ENCODE measurements at regions not wholly inside any gene's neighbourhood (a gene's known extent, or its start where the extent isn't known, plus 50 kb on each side); places are given as distances from the start of the nearest gene placed in this dataset.

DNA sequence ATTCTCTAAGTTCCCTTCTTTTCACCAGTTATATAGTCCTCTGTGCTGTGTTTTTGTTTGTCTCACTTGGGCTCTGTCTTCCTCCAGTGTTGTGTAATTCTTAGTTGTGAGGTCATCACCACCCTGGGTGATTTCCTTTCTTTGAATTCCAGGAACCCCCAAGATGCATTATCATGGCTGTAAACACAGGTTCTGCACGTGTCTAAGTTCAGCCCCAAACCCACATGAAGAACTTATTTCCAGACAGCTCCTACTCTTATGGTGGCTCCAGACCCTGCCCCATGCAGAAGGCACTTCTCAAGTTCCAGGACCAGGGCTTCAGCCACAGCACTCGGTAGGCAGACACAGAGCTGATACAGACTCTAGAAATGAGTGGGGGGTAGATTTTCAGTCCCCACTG is 560.5 kb downstream of the BCL11B start:
- H3K9ac ChIP-seq (ENCODE audit: insufficient read depth in 1 of 2, low read length in 2 of 2) = no peak overlapping the region
- ATAC-seq (ENCODE audit: insufficient read depth, low FRiP score) (no peak), DNase-seq (no peak)
- H3K27ac ChIP-seq (ENCODE audit: low read depth in 1 of 2, low read length in 1 of 2) = no peak overlapping the region
- no peak overlapping the region for H3K4me3 ChIP-seq
- no peaks in the 10 kb centered on the region for H3K4me1 ChIP-seq (ENCODE audit: control insufficient read depth in 5 of 5, insufficient read depth in 5 of 5, low read length in 5 of 5)
- H3K9me3 ChIP-seq (ENCODE audit: control insufficient read depth in 4 of 4, insufficient read depth in 3 of 4, low read length in 3 of 4) = peaks cover 0 to 2% (median 0%) of the 10 kb centered on the region in 4 donors
- 34 to 40% methylated on average over 2 of the region's 2 CpGs for WGBS, 2 donors
- TF ChIP-seq, protein P1, sequence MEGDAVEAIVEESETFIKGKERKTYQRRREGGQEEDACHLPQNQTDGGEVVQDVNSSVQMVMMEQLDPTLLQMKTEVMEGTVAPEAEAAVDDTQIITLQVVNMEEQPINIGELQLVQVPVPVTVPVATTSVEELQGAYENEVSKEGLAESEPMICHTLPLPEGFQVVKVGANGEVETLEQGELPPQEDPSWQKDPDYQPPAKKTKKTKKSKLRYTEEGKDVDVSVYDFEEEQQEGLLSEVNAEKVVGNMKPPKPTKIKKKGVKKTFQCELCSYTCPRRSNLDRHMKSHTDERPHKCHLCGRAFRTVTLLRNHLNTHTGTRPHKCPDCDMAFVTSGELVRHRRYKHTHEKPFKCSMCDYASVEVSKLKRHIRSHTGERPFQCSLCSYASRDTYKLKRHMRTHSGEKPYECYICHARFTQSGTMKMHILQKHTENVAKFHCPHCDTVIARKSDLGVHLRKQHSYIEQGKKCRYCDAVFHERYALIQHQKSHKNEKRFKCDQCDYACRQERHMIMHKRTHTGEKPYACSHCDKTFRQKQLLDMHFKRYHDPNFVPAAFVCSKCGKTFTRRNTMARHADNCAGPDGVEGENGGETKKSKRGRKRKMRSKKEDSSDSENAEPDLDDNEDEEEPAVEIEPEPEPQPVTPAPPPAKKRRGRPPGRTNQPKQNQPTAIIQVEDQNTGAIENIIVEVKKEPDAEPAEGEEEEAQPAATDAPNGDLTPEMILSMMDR (IDR thresholded peaks at IDR 0.05; ENCODE audit: control extremely low read depth, extremely low read depth) = no peak
- H3K27me3 ChIP-seq (ENCODE audit: control insufficient read depth in 3 of 3, insufficient read depth in 3 of 3, low read length in 2 of 3) = peaks cover 0 to 5% (median 2%) of the 10 kb centered on the region in 3 donors
- no peaks in the 10 kb centered on the region for H3K36me3 ChIP-seq (ENCODE audit: control insufficient read depth in 4 of 4, insufficient read depth in 4 of 4, low read length in 4 of 4)

- H3K36me3 ChIP-seq (ENCODE audit: control insufficient read depth in 4 of 4, insufficient read depth in 4 of 4, low read length in 4 of 4) = no peaks in the 10 kb centered on the region
- H3K27me3 ChIP-seq (ENCODE audit: control insufficient read depth in 3 of 3, insufficient read depth in 3 of 3, low read length in 2 of 3) = peaks cover 0 to 5% (median 2%) of the 10 kb centered on the region in 3 donors
- ATAC-seq (ENCODE audit: insufficient read depth, low FRiP score) (no peak), DNase-seq (no peak)
- 64 to 70% methylated on average over 8 of the region's 8 CpGs for WGBS, 2 donors
- TF ChIP-seq, protein P1 (IDR thresholded peaks at IDR 0.05; ENCODE audit: control extremely low read depth, extremely low read depth) = no peak
- no peak overlapping the region for H3K27ac ChIP-seq (ENCODE audit: low read depth in 1 of 2, low read length in 1 of 2)
- H3K9ac ChIP-seq (ENCODE audit: insufficient read depth in 1 of 2, low read length in 2 of 2) = no peak overlapping the region
- no peaks in the 10 kb centered on the region for H3K4me1 ChIP-seq (ENCODE audit: control insufficient read depth in 5 of 5, insufficient read depth in 5 of 5, low read length in 5 of 5)
- no peak overlapping the region for H3K4me3 ChIP-seq
- peaks cover 0 to 2% (median 0%) of the 10 kb centered on the region in 4 donors for H3K9me3 ChIP-seq (ENCODE audit: control insufficient read depth in 4 of 4, insufficient read depth in 3 of 4, low read length in 3 of 4)
Measured at GRCh38 chr14:98714626-98715425, 557.2 kb downstream of the BCL11B start.

GRCh38 chr14:98716133-98716532 is 555.9 kb downstream of the BCL11B start:
- 91 to 93% methylated on average over 7 of the region's 7 CpGs for WGBS, 2 donors
- no peaks in the 10 kb centered on the region for H3K4me1 ChIP-seq (ENCODE audit: control insufficient read depth in 5 of 5, insufficient read depth in 5 of 5, low read length in 5 of 5)
- H3K27ac ChIP-seq (ENCODE audit: low read depth in 1 of 2, low read length in 1 of 2) = no peak overlapping the region
- no peaks in the 10 kb centered on the region for H3K36me3 ChIP-seq (ENCODE audit: control insufficient read depth in 4 of 4, insufficient read depth in 4 of 4, low read length in 4 of 4)
- no peaks in the 10 kb centered on the region for H3K9me3 ChIP-seq (ENCODE audit: control insufficient read depth in 4 of 4, insufficient read depth in 3 of 4, low read length in 3 of 4)
- TF ChIP-seq, protein P1 (IDR thresholded peaks at IDR 0.05; ENCODE audit: control extremely low read depth, extremely low read depth) = no peak
- no peak overlapping the region for H3K4me3 ChIP-seq
- ATAC-seq (ENCODE audit: insufficient read depth, low FRiP score) (no peak), DNase-seq (no peak)
- H3K9ac ChIP-seq (ENCODE audit: insufficient read depth in 1 of 2, low read length in 2 of 2) = no peak overlapping the region
- H3K27me3 ChIP-seq (ENCODE audit: control insufficient read depth in 3 of 3, insufficient read depth in 3 of 3, low read length in 2 of 3) = no peaks in the 10 kb centered on the region

Data from lung (tissue), 11 donors.